Panc1 (cell line): ENCODE measurements at regions not wholly inside any gene's neighbourhood (a gene's known extent, or its start where the extent isn't known, plus 50 kb on each side); places are given as distances from the start of the nearest gene placed in this dataset.

Experiments
- ATAC-seq: fragments of 200-7000 bp; cut with Tn5 transposase; 2 replicates; pipeline ENCODE4 v1.9.1; 2020; ENCODE audit warnings: mild to moderate bottlenecking, moderate library complexity
- BruUV-seq: library from RNA; stranded (reverse); fragments of 400-500 nt; replicated peaks from 2 replicates; lab custom pipeline; 2021; lab: Mats Ljungman, UMichigan
- CTCF ChIA-PET: fragments of 300-600 bp; sonication (Branson Sonifier 250); formaldehyde crosslinking; loops from one replicate; lab custom pipeline; 2022; ENCODE audit warnings: antibody characterized with exemption; lab: Charles Lee
- POLR2A ChIA-PET: fragments of 300-600 bp; sonication (Branson Sonifier 250); formaldehyde crosslinking; loops from one replicate; lab custom pipeline; 2022; ENCODE audit warnings: antibody characterized with exemption; lab: Charles Lee
- DNase-seq: peaks from one replicate; pipeline ENCODE4 v3.0.0-alpha.2; 2010; ENCODE audit warnings: low read depth, low spot score
- H3K27ac ChIP-seq: 2 replicates; pipeline ENCODE4 v1.5.1; 2011; ENCODE audit warnings: mild to moderate bottlenecking, low read length, inconsistent platforms
- H3K27me3 ChIP-seq: fragments of 200-500 bp; sonication (Bioruptor generic); 2 replicates; pipeline ENCODE4 v1.6.0; 2014; ENCODE audit warnings: low read length, inconsistent platforms; ENCODE audit not compliant: control insufficient read depth, insufficient read depth
- H3K36me3 ChIP-seq: fragments of 200-500 bp; sonication (Bioruptor generic); 2 replicates; pipeline ENCODE4 v1.5.1; 2014; ENCODE audit warnings: inconsistent platforms, mild to moderate bottlenecking, low read length, moderate library complexity; ENCODE audit not compliant: control insufficient read depth, insufficient read depth
- H3K4me1 ChIP-seq: 2 replicates; pipeline ENCODE4 v1.5.1; 2011; ENCODE audit warnings: inconsistent platforms, mild to moderate bottlenecking, low read length, moderate library complexity; ENCODE audit not compliant: control insufficient read depth, insufficient read depth
- H3K4me3 ChIP-seq, 2 experiments: 2 replicates each; pipeline ENCODE4 v1.5.1; 2011 to 2012; ENCODE audit warnings: low read depth in 2 of 2, low read length in 2 of 2, mild to moderate bottlenecking in 2 of 2, inconsistent platforms in 1 of 2, moderate library complexity in 1 of 2
- H3K9me3 ChIP-seq: fragments of 200-500 bp; sonication (Bioruptor generic); 2 replicates; pipeline ENCODE4 v1.5.1; 2014; ENCODE audit warnings: low read depth, mild to moderate bottlenecking, inconsistent platforms, low read length, moderate library complexity; ENCODE audit not compliant: control insufficient read depth, insufficient read depth
- POLR2AphosphoS5 ChIP-seq: IDR thresholded peaks from 2 replicates; pipeline ENCODE4 v1.6.1; 2012; ENCODE audit warnings: mild to moderate bottlenecking, low read depth, low read length, moderate library complexity
- SIN3A ChIP-seq: IDR thresholded peaks from 2 replicates; pipeline ENCODE4 v1.6.1; 2012; ENCODE audit warnings: low read depth, mild to moderate bottlenecking, low read length, moderate library complexity, borderline replicate concordance; ENCODE audit not compliant: insufficient read depth
- TCF7L2 ChIP-seq: IDR thresholded peaks from 2 replicates; pipeline ENCODE4 v1.6.1; 2011; ENCODE audit warnings: mild to moderate bottlenecking, low read depth, low read length, inconsistent platforms
- in situ Hi-C: cut with HindIII; loops from 2 replicates; pipeline ENCODE4 v1.10.0; 2016; ENCODE audit warnings: low sequenced_read_pairs, low pct_unique_long_range_greater_than_20kb
- intact Hi-C: fragments of 100-400 bp; cut with micrococcal nuclease; formaldehyde crosslinking; loops from one replicate; pipeline ENCODE4 v1.10.0; 2022; ENCODE audit not compliant: unreplicated experiment
- TF ChIP-seq, protein P1 (sequence below): fragments of 450-650 bp; IDR thresholded peaks from 2 replicates; pipeline ENCODE4 v1.5.1; 2017; ENCODE audit warnings: mild to moderate bottlenecking
- TF ChIP-seq, protein P2 (sequence below), 2 experiments: IDR thresholded peaks; 2 replicates each; pipeline ENCODE4 v1.6.1; 2011 to 2012; ENCODE audit warnings: low read depth in 2 of 2, control low read depth in 1 of 2, low read length in 1 of 2, mild to moderate bottlenecking in 1 of 2, moderate library complexity in 1 of 2; ENCODE audit not compliant: insufficient read depth in 1 of 2

DNA sequence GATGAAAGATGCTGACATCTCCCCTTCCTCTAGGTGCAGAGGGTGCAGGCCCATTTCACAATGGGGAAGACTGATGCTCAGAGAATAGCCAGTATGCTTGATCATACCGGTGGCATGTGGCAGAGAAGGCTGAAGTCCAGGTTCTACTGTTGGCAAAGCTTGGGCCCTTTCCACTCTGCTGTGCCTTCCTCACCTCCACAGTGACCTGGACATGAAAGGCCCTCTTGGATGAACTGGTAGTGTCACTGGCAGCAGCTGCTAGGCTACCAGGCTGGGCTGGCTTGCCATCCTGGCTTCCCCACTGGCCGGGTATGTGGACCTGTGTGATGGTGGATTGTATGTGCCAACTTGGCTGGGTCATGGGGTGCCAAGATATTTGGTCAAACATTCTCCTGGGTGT, 92.0 kb downstream of the GADD45G start:
- TF ChIP-seq POLR2AphosphoS5, result no peak
- no peak for TF ChIP-seq TCF7L2
- TF ChIP-seq SIN3A, result no peak
- TF ChIP-seq, protein P1, sequence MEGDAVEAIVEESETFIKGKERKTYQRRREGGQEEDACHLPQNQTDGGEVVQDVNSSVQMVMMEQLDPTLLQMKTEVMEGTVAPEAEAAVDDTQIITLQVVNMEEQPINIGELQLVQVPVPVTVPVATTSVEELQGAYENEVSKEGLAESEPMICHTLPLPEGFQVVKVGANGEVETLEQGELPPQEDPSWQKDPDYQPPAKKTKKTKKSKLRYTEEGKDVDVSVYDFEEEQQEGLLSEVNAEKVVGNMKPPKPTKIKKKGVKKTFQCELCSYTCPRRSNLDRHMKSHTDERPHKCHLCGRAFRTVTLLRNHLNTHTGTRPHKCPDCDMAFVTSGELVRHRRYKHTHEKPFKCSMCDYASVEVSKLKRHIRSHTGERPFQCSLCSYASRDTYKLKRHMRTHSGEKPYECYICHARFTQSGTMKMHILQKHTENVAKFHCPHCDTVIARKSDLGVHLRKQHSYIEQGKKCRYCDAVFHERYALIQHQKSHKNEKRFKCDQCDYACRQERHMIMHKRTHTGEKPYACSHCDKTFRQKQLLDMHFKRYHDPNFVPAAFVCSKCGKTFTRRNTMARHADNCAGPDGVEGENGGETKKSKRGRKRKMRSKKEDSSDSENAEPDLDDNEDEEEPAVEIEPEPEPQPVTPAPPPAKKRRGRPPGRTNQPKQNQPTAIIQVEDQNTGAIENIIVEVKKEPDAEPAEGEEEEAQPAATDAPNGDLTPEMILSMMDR, result no peak
- TF ChIP-seq, protein P2, sequence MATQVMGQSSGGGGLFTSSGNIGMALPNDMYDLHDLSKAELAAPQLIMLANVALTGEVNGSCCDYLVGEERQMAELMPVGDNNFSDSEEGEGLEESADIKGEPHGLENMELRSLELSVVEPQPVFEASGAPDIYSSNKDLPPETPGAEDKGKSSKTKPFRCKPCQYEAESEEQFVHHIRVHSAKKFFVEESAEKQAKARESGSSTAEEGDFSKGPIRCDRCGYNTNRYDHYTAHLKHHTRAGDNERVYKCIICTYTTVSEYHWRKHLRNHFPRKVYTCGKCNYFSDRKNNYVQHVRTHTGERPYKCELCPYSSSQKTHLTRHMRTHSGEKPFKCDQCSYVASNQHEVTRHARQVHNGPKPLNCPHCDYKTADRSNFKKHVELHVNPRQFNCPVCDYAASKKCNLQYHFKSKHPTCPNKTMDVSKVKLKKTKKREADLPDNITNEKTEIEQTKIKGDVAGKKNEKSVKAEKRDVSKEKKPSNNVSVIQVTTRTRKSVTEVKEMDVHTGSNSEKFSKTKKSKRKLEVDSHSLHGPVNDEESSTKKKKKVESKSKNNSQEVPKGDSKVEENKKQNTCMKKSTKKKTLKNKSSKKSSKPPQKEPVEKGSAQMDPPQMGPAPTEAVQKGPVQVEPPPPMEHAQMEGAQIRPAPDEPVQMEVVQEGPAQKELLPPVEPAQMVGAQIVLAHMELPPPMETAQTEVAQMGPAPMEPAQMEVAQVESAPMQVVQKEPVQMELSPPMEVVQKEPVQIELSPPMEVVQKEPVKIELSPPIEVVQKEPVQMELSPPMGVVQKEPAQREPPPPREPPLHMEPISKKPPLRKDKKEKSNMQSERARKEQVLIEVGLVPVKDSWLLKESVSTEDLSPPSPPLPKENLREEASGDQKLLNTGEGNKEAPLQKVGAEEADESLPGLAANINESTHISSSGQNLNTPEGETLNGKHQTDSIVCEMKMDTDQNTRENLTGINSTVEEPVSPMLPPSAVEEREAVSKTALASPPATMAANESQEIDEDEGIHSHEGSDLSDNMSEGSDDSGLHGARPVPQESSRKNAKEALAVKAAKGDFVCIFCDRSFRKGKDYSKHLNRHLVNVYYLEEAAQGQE (IDR thresholded peaks at IDR 0.05; ENCODE audit: insufficient read depth in 1 of 2, low read depth in 2 of 2, low read length in 1 of 2), result no peak
- no peak overlapping the region for H3K4me3 ChIP-seq
- BruUV-seq, result no TSS peak
- H3K36me3 ChIP-seq, result no peaks in the 10 kb centered on the region
- intact Hi-C loops, result no loop called here
- no peaks in the 10 kb centered on the region for H3K27me3 ChIP-seq
- in situ Hi-C loops, result no loop called here
- no peak overlapping the region for H3K27ac ChIP-seq
- no peaks in the 10 kb centered on the region for H3K4me1 ChIP-seq
- POLR2A ChIA-PET, result no interaction called here
- CTCF ChIA-PET, result no interaction called here
- H3K9me3 ChIP-seq, result no peaks in the 10 kb centered on the region
- ATAC-seq (no peak), DNase-seq (no peak)

DNA sequence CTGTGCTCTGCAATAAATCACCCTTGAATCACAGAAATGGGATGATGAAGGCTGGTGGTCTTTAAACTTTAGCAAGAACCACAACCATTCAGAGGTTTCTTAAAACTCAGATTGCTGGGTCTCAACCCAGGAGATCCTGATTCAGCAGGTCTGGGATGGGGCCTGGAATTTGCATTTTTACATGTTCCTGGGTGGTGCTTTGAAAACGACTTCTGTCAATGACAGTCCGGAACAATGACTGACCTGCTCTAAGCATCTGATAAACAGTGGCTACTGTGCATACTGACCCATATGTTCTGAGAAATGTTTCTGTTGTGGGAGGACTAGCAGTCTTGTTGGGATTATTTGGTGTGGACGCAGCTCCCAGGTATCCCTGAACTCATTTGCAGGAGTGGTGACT, 92.7 kb downstream of the GADD45G start:
- CTCF ChIA-PET, result no interaction called here
- Histone ChIP-seq H3K27ac (no peak overlapping the region), H3K9me3 (no peaks in the 10 kb centered on the region), H3K4me3 (no peak overlapping the region), H3K36me3 (no peaks in the 10 kb centered on the region), H3K4me1 (no peaks in the 10 kb centered on the region), H3K27me3 (no peaks in the 10 kb centered on the region)
- no peak for DNase-seq
- no peak for ATAC-seq
- BruUV-seq, result no TSS peak
- in situ Hi-C loops (no loop called here), intact Hi-C loops (no loop called here)
- POLR2A ChIA-PET, result no interaction called here
- TF ChIP-seq TCF7L2, result no peak
- TF ChIP-seq, protein P2 (IDR thresholded peaks at IDR 0.05; ENCODE audit: insufficient read depth in 1 of 2, low read depth in 2 of 2, low read length in 1 of 2), result no peak
- TF ChIP-seq, protein P1, result no peak
- TF ChIP-seq SIN3A, result no peak
- no peak for TF ChIP-seq POLR2AphosphoS5
